ENCODE measurements at regions not wholly inside any gene's neighbourhood (a gene's known extent, or its start where the extent isn't known, plus 50 kb on each side); places are given as distances from the start of the nearest gene placed in this dataset.

- no peaks in the 10 kb centered on the region for H3K36me3 ChIP-seq (ENCODE audit: insufficient read depth, low read length)
- H3K4me1 ChIP-seq (ENCODE audit: control insufficient read depth, insufficient read depth, low read length, unreplicated experiment), result no peaks in the 10 kb centered on the region
- no peak overlapping the region for H3K4me3 ChIP-seq (ENCODE audit: low read depth, low read length)
- no peak overlapping the region for H3K27ac ChIP-seq (ENCODE audit: low read depth, low read length)
- H2AFZ ChIP-seq (ENCODE audit: low read length, unreplicated experiment), result no peak overlapping the region
- H3K27me3 ChIP-seq (ENCODE audit: insufficient read depth, low read length), result peaks cover 48% of the 10 kb centered on the region
- no peaks in the 10 kb centered on the region for H3K79me2 ChIP-seq (ENCODE audit: control insufficient read depth, insufficient read depth, low read length, unreplicated experiment)
Measured at GRCh38 chr10:44326474-44327030, 58.3 kb downstream of the CXCL12 start.

DNA sequence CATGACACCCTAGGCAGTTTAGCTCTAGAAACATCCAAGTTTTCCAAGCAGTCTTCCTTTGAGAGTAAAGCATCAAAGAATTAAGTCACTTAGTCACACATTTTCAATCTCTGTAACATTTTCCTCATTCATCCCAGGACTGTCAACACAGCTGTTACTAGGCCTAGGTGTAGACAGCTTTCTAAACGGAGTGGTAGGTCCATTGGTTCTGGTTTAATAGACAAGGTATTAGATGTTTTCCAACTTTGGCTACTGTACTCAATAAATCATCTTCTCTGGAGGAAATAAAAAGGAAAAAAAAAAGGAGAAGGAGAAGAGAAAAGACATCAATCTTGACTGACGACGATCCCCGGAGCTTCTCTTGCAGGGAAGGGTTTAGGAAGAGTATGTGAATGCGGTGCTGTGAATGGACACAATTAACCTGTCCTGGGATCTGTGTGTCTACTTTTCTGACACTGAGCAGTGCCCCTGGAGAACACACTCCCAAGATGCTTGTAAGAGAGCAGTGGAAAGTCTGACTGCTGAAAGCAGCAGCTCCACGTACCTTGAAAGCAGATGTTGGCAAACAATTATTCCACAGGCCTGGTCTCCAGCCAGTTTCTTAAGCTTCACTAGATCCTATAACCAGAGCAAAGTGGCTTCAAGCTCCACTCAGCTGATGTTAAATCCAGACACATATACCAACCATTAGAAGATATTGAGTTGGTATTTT lies 59.1 kb downstream of the CXCL12 start:
- Histone ChIP-seq H2AFZ (ENCODE audit: low read length, unreplicated experiment) (no peak overlapping the region), H3K79me2 (ENCODE audit: control insufficient read depth, insufficient read depth, low read length, unreplicated experiment) (no peaks in the 10 kb centered on the region), H3K36me3 (ENCODE audit: insufficient read depth, low read length) (no peaks in the 10 kb centered on the region), H3K4me3 (ENCODE audit: low read depth, low read length) (no peak overlapping the region), H3K27ac (ENCODE audit: low read depth, low read length) (no peak overlapping the region), H3K4me1 (ENCODE audit: control insufficient read depth, insufficient read depth, low read length, unreplicated experiment) (no peaks in the 10 kb centered on the region), H3K27me3 (ENCODE audit: insufficient read depth, low read length) (peaks cover 44% of the 10 kb centered on the region)

GRCh38 chr10:44325157-44325556 lies 59.7 kb downstream of the CXCL12 start:
- no peak overlapping the region for H3K27ac ChIP-seq (ENCODE audit: low read depth, low read length)
- no peaks in the 10 kb centered on the region for H3K36me3 ChIP-seq (ENCODE audit: insufficient read depth, low read length)
- H3K4me3 ChIP-seq (ENCODE audit: low read depth, low read length), result no peak overlapping the region
- H2AFZ ChIP-seq (ENCODE audit: low read length, unreplicated experiment), result no peak overlapping the region
- no peaks in the 10 kb centered on the region for H3K4me1 ChIP-seq (ENCODE audit: control insufficient read depth, insufficient read depth, low read length, unreplicated experiment)
- H3K27me3 ChIP-seq (ENCODE audit: insufficient read depth, low read length), result peaks cover 44% of the 10 kb centered on the region
- H3K79me2 ChIP-seq (ENCODE audit: control insufficient read depth, insufficient read depth, low read length, unreplicated experiment), result no peaks in the 10 kb centered on the region

DNA sequence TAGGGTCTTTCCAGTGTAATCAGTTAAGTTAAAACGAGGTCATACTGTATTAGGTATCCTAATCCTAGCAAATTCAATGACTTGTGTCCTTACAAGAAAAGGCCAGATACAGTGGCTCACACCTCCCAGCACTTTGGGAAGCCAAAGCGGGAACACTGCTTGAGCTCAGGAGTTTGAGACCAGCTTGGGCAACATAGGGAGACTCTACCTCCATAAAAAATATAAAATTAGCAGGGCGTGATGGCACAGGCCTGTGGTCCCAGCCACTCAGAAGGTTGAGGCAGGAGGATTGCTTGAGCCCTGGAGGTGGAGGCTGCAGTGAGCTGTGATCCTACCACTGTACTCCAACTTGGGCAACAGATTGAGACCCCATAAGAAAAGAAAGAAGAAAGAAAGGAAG lies 61.1 kb downstream of the CXCL12 start:
- Histone ChIP-seq H2AFZ (ENCODE audit: low read length, unreplicated experiment) (no peak overlapping the region), H3K36me3 (ENCODE audit: insufficient read depth, low read length) (no peaks in the 10 kb centered on the region), H3K79me2 (ENCODE audit: control insufficient read depth, insufficient read depth, low read length, unreplicated experiment) (no peaks in the 10 kb centered on the region), H3K27me3 (ENCODE audit: insufficient read depth, low read length) (peaks cover 42% of the 10 kb centered on the region), H3K4me1 (ENCODE audit: control insufficient read depth, insufficient read depth, low read length, unreplicated experiment) (no peaks in the 10 kb centered on the region), H3K4me3 (ENCODE audit: low read depth, low read length) (no peak overlapping the region), H3K27ac (ENCODE audit: low read depth, low read length) (no peak overlapping the region)

DNA sequence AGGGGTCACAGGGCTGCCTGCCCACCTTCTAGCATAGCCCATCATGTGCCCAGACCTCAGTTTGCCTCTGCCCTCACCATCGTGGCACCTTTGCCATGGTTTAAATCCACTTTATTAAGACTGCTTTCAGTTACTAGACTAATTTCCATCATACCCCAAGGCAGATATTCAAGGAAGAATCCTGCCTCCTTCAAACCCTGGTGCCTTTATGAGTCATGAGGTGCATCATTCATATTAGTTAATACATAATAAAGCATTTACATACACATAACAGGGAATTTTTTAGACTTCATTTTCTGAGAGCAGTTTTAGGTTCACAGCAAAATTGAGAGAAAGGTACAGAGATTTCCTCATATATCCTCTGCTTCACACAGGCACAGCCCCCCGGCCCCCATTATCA lies 62.8 kb downstream of the CXCL12 start:
- no peak overlapping the region for H2AFZ ChIP-seq (ENCODE audit: low read length, unreplicated experiment)
- no peak overlapping the region for H3K4me3 ChIP-seq (ENCODE audit: low read depth, low read length)
- H3K79me2 ChIP-seq (ENCODE audit: control insufficient read depth, insufficient read depth, low read length, unreplicated experiment), result no peaks in the 10 kb centered on the region
- H3K4me1 ChIP-seq (ENCODE audit: control insufficient read depth, insufficient read depth, low read length, unreplicated experiment), result no peaks in the 10 kb centered on the region
- no peak overlapping the region for H3K27ac ChIP-seq (ENCODE audit: low read depth, low read length)
- H3K27me3 ChIP-seq (ENCODE audit: insufficient read depth, low read length), result peaks cover 28% of the 10 kb centered on the region
- H3K36me3 ChIP-seq (ENCODE audit: insufficient read depth, low read length), result no peaks in the 10 kb centered on the region

- Histone ChIP-seq H3K36me3 (ENCODE audit: insufficient read depth, low read length) (no peaks in the 10 kb centered on the region), H3K27me3 (ENCODE audit: insufficient read depth, low read length) (peaks cover 18% of the 10 kb centered on the region), H3K79me2 (ENCODE audit: control insufficient read depth, insufficient read depth, low read length, unreplicated experiment) (no peaks in the 10 kb centered on the region), H2AFZ (ENCODE audit: low read length, unreplicated experiment) (no peak overlapping the region), H3K27ac (ENCODE audit: low read depth, low read length) (no peak overlapping the region), H3K4me1 (ENCODE audit: control insufficient read depth, insufficient read depth, low read length, unreplicated experiment) (no peaks in the 10 kb centered on the region), H3K4me3 (ENCODE audit: low read depth, low read length) (no peak overlapping the region)
Measured at GRCh38 chr10:44320756-44321155, 64.1 kb downstream of the CXCL12 start.

- Histone ChIP-seq H3K79me2 (ENCODE audit: control insufficient read depth, insufficient read depth, low read length, unreplicated experiment) (no peaks in the 10 kb centered on the region), H2AFZ (ENCODE audit: low read length, unreplicated experiment) (no peak overlapping the region), H3K27ac (ENCODE audit: low read depth, low read length) (no peak overlapping the region), H3K4me1 (ENCODE audit: control insufficient read depth, insufficient read depth, low read length, unreplicated experiment) (no peaks in the 10 kb centered on the region), H3K4me3 (ENCODE audit: low read depth, low read length) (no peak overlapping the region), H3K36me3 (ENCODE audit: insufficient read depth, low read length) (no peaks in the 10 kb centered on the region), H3K27me3 (ENCODE audit: insufficient read depth, low read length) (peaks cover 7% of the 10 kb centered on the region)
Measured at GRCh38 chr10:44317856-44318255, 67.0 kb downstream of the CXCL12 start.

DNA sequence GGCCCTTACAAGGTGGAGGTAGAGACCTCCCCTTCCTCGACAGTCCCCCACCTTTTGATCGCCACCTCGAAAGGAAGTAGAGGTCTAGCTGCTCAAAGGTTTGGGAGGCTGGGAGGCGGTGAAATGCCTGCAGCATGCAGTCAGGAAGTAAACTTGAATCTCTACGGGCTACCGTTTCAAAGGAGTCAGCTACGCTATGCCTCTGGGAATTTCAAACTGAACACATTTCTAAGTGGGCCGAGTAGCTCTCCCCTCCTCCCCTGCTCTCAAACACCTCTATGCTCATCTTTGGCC lies 68.0 kb downstream of the CXCL12 start:
- H3K79me2 ChIP-seq (ENCODE audit: control insufficient read depth, insufficient read depth, low read length, unreplicated experiment), result no peaks in the 10 kb centered on the region
- H3K4me1 ChIP-seq (ENCODE audit: control insufficient read depth, insufficient read depth, low read length, unreplicated experiment), result no peaks in the 10 kb centered on the region
- H3K36me3 ChIP-seq (ENCODE audit: insufficient read depth, low read length), result no peaks in the 10 kb centered on the region
- no peak overlapping the region for H3K27ac ChIP-seq (ENCODE audit: low read depth, low read length)
- no peak overlapping the region for H2AFZ ChIP-seq (ENCODE audit: low read length, unreplicated experiment)
- H3K4me3 ChIP-seq (ENCODE audit: low read depth, low read length), result no peak overlapping the region
- peaks cover 7% of the 10 kb centered on the region; the same call in 1 of the 2 replicates for H3K27me3 ChIP-seq (ENCODE audit: insufficient read depth, low read length)

DNA sequence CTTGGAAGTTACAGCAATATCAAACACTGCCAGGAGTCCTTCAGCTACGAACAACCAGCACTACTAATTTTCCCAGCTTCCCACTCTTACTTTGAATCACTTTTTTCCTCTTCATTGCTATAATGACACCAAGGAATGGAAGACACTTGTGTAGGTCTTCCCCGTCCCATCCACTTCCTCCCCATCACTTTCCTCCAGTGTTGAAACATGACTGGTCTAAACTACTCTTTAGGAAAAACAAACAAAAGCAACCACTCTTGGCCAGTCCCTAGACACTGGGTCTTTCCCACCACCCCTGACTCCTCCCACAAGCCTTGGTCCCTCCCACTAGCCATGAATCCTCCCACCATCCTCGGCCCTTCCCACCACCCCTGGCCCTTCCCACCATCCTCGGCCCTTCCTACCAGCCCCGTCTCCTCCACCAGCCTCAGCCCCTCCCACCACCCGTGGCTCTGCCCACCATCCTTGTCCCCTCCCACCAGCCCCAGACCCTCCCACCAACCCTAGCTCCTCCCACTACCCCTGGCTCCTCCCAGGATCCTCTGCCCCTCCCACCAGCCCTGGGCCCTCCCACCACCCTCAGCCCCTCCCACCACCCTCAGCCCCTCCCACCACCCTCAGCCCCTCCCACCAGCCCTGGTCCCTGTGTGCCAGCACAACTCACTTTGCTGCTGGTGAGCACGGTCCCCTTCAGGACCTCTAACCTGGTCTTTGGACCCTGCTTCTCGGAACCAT lies 68.5 kb downstream of the CXCL12 start:
- no peak overlapping the region for H3K27ac ChIP-seq (ENCODE audit: low read depth, low read length)
- no peaks in the 10 kb centered on the region for H3K4me1 ChIP-seq (ENCODE audit: control insufficient read depth, insufficient read depth, low read length, unreplicated experiment)
- peaks cover 9% of the 10 kb centered on the region; the same call in 1 of the 2 replicates for H3K27me3 ChIP-seq (ENCODE audit: insufficient read depth, low read length)
- no peak overlapping the region for H3K4me3 ChIP-seq (ENCODE audit: low read depth, low read length)
- no peak overlapping the region for H2AFZ ChIP-seq (ENCODE audit: low read length, unreplicated experiment)
- no peaks in the 10 kb centered on the region for H3K79me2 ChIP-seq (ENCODE audit: control insufficient read depth, insufficient read depth, low read length, unreplicated experiment)
- no peaks in the 10 kb centered on the region for H3K36me3 ChIP-seq (ENCODE audit: insufficient read depth, low read length)

DNA sequence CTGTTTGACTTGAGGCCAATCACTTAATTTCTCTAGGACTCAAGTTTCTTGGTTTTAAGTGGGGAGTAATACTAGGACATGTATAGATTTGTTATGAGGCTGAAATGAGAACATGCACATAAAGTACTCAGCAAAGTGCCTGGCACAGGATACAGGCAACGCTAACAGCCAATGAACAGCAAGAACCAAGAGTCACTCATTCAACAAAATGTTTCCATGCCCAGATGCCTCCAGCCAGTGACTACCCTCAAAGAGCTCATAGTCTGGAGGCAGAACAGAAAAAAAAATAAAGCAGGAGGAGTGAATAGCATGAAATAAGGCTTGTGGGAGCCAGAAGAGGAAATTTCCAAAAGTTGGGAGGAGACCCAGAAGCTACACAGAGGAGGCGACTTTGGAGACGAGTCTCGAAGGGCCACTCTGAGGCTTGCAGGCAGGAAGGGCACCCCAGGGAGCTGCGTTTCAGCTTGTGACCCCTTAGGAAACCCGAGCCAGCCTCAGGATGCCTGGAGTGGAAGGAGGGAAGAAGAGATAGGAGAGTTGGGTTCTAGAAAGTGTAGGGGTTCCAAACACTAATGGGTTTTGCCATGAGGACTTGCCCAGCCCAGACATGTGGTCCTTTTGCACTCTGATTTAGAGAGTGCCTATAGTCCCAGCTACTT lies 70.0 kb downstream of the CXCL12 start:
- H3K27ac ChIP-seq (ENCODE audit: low read depth, low read length), result no peak overlapping the region
- no peaks in the 10 kb centered on the region for H3K79me2 ChIP-seq (ENCODE audit: control insufficient read depth, insufficient read depth, low read length, unreplicated experiment)
- no peaks in the 10 kb centered on the region for H3K36me3 ChIP-seq (ENCODE audit: insufficient read depth, low read length)
- no peaks in the 10 kb centered on the region for H3K4me1 ChIP-seq (ENCODE audit: control insufficient read depth, insufficient read depth, low read length, unreplicated experiment)
- no peak overlapping the region for H3K4me3 ChIP-seq (ENCODE audit: low read depth, low read length)
- peaks cover 8% of the 10 kb centered on the region; the same call in 1 of the 2 replicates for H3K27me3 ChIP-seq (ENCODE audit: insufficient read depth, low read length)
- no peak overlapping the region for H2AFZ ChIP-seq (ENCODE audit: low read length, unreplicated experiment)

Measured in ACC112 (cell line).